Cardiac fibroblast (primary cell): ENCODE measurements at regions not wholly inside any gene's neighbourhood (a gene's known extent, or its start where the extent isn't known, plus 50 kb on each side); places are given as distances from the start of the nearest gene placed in this dataset.
A peak's percentile ranks its signal among the peaks of the same experiment; 100 is the strongest.

Experiments used
- DNase-seq, 2 donors: peaks; one replicate each; pipeline versions ENCODE4 v3.0.0 to v3.0.0-alpha.2; 2010; ENCODE audit warnings: low read depth in 2 of 2
- H3K4me3 ChIP-seq, 2 donors: replicated peaks in 1 of 2; 1 replicate in 1 of 2; 2 replicates in 1 of 2; pipeline ENCODE4 v1.5.1; 2011; ENCODE audit warnings: low read depth in 2 of 2, low read length in 2 of 2, mild to moderate bottlenecking in 2 of 2, moderate library complexity in 1 of 2
- TF ChIP-seq, protein P1 (sequence below): IDR thresholded peaks from one replicate; pipeline ENCODE4 v1.5.1; 2011; ENCODE audit warnings: low read depth, mild to moderate bottlenecking, low read length, inconsistent platforms

DNA sequence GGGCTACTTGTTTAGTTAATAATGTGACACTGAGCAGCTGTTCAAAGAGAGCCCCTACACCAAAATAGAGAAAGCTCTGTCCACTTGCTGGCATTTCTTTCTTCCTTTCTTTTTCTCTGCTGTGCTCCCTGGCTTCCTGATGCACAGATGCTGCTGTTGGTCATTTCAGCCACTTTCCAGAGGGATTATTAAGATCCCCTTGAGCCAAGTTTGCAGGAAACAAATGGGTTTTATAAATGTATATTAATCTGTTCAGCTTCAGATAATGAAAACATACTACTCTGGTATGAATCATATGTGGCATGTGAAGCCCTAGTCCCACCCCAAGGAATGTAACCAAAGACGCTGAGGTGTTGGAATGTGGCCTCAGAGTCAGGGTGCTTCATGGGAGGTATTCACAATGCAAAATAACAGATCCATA is 638.2 kb upstream of the FZD8 start:
- TF ChIP-seq, protein P1, sequence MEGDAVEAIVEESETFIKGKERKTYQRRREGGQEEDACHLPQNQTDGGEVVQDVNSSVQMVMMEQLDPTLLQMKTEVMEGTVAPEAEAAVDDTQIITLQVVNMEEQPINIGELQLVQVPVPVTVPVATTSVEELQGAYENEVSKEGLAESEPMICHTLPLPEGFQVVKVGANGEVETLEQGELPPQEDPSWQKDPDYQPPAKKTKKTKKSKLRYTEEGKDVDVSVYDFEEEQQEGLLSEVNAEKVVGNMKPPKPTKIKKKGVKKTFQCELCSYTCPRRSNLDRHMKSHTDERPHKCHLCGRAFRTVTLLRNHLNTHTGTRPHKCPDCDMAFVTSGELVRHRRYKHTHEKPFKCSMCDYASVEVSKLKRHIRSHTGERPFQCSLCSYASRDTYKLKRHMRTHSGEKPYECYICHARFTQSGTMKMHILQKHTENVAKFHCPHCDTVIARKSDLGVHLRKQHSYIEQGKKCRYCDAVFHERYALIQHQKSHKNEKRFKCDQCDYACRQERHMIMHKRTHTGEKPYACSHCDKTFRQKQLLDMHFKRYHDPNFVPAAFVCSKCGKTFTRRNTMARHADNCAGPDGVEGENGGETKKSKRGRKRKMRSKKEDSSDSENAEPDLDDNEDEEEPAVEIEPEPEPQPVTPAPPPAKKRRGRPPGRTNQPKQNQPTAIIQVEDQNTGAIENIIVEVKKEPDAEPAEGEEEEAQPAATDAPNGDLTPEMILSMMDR = no peak
- DNase-seq = peak; percentile 18 to 58
- H3K4me3 ChIP-seq = no peak overlapping the region

DNA sequence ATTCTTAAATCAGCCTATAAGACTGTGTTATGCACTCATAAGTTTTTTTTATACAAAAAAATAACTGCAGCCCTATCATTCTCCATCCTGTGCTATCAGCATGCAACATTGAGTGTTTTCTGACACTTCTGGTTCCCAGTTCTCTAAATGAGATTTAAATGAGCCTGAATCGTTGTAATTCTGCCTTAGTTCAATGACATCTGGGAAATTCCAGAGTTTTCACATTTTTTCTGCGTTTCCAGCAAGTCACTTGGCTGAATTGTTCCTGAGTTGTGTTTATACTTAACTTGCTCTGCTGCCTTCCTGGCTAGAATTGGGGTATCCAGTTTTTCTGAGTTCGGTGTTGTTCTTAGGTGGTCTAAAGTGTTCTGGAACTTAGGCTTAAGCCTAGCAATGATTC is 636.1 kb upstream of the FZD8 start:
- TF ChIP-seq, protein P1 = no peak
- DNase-seq = no peak
- no peak overlapping the region for H3K4me3 ChIP-seq

DNA sequence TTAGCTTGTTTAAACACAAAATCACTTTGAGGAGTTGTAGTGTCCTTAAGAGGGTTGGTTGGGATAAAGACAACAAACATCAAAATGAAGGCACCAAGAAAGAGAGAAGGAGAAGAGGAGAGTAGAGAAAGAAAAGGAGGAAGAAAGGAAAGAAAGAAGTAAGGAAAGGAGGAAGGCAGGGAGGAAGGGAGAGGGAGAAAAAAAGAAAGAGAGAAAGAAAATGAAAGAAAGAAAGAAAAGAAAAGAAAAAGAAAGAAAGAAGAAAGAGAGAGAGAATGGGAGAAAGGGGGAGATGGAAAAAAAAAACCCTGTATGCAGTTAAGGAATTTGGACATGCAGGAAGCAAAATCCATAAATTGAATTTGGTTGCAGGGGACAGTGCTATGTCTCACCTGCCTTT is 635.4 kb upstream of the FZD8 start:
- no peak overlapping the region for H3K4me3 ChIP-seq
- TF ChIP-seq, protein P1 = no peak
- no peak for DNase-seq

DNA sequence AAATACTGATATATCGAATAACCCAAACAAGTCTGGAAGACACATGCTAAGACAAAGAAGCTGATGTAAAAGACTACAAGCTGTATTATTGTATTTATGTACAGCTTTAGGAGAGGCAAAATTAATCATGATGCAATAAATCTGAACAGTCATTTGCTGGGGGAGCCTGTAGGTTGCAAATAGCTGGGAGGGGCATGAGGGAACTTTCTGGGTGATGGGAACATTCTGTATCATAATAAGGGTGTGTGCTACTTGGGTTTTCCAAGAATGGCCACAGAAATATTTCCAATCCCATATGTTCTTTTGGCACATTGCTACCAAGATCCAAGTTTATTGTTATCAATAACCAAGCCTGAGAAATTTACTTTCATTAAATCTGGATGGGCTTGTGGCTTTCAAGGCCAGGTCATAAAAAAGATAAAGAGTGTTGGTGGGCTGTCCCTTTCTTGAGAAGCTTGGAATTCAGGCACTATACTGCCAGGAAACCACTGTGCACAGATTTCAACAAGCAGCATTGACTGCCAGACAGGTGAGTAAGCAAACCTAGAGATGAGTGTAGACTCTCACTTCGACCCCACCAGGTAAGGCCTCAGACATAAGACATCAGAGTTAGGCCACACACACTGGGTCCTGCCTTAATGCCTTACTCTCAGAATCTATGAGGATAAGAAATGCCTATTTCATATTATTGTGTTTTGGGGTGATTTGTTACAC is 629.7 kb upstream of the FZD8 start:
- no peak for DNase-seq
- no peak overlapping the region for H3K4me3 ChIP-seq
- TF ChIP-seq, protein P1 = no peak

DNA sequence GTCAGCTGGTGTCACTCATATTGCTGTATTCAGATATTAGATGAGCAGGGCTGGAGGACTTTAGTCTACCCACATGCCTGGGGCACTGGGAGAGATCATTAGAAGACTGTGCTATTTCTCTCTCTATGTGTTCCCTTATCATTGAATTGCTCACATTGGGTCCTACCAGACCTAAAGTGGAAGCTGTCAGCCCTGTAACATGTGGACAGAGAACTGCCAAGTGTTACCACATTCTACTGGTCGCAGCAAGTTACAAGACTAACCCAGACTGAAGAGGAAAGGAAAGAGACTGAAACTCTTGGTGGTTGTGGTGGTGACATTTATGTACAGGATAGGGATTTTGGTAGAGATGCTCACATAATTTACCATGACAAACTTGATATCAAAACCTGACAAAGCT is 627.1 kb upstream of the FZD8 start:
- no peak overlapping the region for H3K4me3 ChIP-seq
- TF ChIP-seq, protein P1 = no peak
- DNase-seq = no peak

DNA sequence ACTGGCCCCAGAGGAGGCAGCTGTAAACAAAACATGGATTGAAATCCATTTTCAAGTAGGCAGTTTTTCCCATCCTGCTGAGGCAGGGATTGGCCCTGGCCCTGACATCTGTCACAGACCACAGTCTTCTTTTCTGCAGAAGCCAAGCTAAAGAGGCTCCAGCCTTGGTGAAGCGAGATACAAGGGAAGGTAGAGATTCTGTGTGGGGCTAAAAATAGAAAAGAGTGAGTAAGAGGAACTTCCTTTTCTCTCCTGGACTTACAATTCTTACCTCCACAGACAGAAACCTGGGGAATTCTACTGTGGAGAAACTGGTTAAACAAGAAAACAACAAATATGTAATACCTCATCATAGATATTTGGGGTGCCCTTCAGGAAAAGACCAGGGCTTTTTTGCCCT is 624.8 kb upstream of the FZD8 start:
- no peak for DNase-seq
- TF ChIP-seq, protein P1 = no peak

DNA sequence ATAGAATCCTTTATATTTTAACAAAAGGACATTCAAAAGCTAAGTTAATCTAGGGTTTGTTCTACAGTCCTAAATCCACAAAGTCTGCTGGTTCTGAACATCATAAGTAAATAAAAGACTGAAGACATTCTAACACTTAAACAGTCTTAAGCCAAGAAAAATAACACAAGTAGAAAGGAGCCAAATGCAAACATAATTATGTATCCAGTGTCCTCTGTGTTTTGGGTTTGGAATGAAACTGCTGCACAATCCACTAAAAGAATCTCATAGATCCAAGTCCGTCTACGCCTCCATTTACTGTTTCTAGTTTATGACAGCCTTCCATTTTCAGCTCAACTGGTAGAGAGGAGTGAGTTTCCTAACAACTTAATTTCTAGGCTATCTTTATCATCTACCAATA is 623.6 kb upstream of the FZD8 start:
- no peak for DNase-seq
- TF ChIP-seq, protein P1 = no peak
- no peak overlapping the region for H3K4me3 ChIP-seq

More for the DNA sequence above, 624.8 kb upstream of the FZD8 start:
- H3K4me3 ChIP-seq = no peak overlapping the region
